MG63 (cell line): ENCODE measurements at regions not wholly inside any gene's neighbourhood (a gene's known extent, or its start where the extent isn't known, plus 50 kb on each side); places are given as distances from the start of the nearest gene placed in this dataset.
"Not testable (repeated sequence)": the region's sequence is repeated elsewhere in the genome, so short reads cannot be mapped to it uniquely, and the experiment has no call there.

Source experiments
- DNase-seq: peaks from one replicate; pipeline ENCODE4 v3.0.0-alpha.2; 2020
- H3K27me3 ChIP-seq: fragments of 250-450 bp; sonication (Bioruptor Pico); 2 replicates; pipeline ENCODE4 v1.5.1; 2020; ENCODE audit warnings: mild to moderate bottlenecking, moderate library complexity
- H3K36me3 ChIP-seq: fragments of 250-450 bp; sonication (Bioruptor Pico); 2 replicates; pipeline ENCODE4 v1.5.1; 2020; ENCODE audit warnings: mild to moderate bottlenecking, moderate library complexity
- H3K4me3 ChIP-seq: fragments of 250-450 bp; sonication (Bioruptor Pico); 2 replicates; pipeline ENCODE4 v1.5.1; 2020; ENCODE audit warnings: mild to moderate bottlenecking, moderate library complexity
- H3K9me3 ChIP-seq: fragments of 250-450 bp; sonication (Bioruptor Pico); 2 replicates; pipeline ENCODE4 v1.5.1; 2020; ENCODE audit warnings: mild to moderate bottlenecking, moderate library complexity

DNA sequence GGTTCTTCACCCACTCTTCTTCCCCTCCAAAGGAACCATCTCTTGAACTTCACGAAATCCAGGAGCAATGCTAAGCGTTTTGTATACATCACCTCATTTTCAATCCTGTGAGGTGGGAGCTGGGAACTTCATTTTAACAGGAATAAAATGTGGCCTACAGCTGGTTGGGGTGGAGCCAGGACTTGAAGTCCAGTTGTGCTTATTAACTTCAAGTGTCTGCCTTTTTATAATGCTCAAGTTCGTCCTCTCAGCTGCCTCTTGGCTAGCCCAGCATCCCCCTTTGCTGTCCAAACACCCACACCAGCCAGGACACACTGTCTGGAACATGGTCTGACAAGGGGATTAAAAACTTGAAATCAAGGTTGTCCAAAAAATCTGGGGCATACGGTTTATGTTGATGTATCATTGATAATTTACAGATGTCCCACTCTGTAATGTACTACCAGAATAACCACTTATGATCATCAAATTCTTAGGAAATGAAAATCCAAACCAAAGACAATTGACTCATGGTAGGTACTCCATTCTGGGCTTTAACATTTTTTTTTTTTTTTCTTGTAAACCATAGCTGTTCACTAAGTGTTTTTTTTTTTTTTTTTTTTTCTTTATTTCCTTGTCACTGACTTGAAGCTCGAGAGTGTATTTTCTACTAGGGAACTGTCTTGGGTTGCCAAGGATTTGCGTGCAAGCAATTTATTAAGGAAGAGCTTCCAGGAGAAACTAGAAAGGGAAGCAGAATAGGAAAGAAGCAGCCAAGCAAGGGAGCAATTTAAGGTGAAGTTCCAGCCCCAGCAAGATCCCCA, 252.3 kb downstream of the EFCAB11 start:
- H3K9me3 ChIP-seq = no peaks in the 10 kb centered on the region
- H3K36me3 ChIP-seq = no peaks in the 10 kb centered on the region
- H3K27me3 ChIP-seq = no peaks in the 10 kb centered on the region
- H3K4me3 ChIP-seq = peak overlapping the region; percentile 45
- DNase-seq = peak; percentile 3

DNA sequence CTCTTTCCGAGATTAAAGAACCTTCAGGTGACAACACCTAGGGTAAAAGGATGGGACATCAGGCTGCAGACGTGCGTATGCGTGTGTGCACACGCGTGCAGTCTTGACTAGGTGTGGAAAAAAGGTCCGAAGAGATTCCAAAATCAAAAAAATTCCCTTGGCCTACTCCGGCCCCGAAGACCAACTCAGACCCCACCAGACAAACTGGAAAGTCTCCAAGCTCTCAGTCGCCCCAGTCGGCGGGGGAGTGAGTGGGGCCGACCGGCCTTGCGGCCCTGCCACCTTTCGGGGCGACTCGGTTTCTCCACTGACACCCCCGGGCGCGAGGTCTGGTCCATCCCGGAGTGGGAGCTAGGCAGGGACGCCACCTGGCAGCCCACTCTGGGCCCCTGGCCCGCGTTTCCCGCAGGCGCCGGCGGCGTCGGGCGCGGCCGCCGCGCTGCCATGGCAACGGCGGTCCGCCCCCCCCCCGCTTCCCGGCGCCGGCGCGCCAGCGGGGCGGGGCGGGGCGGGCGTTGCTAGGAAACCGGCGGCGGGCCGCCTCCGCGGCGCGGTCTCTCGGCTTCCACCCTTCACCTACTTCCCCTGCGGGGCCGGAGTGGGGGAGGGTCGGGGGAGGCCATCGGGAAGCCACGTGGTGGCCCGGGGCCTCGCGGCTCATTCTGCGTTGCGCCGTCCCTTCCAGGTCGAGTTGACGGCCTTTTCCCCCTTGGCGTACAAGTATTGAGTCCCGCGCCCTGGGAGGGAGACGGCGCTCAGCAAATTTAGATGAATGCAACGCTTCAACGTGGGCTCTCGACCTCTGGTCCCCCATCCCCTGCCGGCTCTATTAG, 253.1 kb downstream of the EFCAB11 start:
- DNase-seq = peak; percentile 78
- Histone ChIP-seq H3K4me3 (peak overlapping the region; percentile 45), H3K36me3 (no peaks in the 10 kb centered on the region), H3K27me3 (no peaks in the 10 kb centered on the region), H3K9me3 (no peaks in the 10 kb centered on the region)

DNA sequence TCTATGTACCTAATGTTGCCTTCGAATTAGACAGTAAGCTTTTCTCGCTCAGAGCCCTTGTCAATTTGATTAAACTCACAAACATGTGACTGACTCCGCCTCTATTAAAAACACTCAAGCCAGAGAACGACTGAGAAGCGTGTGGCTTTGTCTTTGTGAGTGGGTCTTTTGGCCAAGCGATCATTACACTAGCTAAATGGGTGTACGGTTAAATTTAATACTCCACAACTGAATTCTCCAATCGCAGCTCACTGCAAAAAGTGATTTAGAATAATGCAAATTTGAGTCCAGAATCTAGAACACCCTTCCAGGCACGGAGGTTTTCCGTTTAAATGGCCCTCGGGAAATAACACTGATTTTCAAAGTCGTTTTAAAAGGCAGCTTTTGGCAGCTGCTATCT, 253.7 kb downstream of the EFCAB11 start:
- no peak for DNase-seq
- H3K36me3 ChIP-seq = no peaks in the 10 kb centered on the region
- H3K4me3 ChIP-seq = no peak overlapping the region

DNA sequence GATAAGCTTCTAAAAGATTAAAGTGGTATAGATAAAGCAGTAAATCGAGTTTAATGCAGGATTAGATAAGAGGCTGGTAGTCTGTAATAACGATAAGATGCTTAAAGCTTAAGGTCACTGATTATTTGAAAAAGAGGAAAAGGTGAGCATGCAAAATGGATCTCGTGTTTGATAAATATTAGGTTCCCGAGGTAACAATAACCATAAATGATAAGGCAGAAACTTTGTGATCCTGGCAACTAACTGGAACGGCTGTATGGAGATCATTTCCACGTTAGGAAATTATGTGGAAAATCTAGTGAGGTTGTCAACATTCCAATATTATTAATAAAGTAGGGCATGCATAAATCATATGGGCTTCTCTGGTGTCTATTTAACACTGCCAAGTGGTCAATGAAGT, 255.5 kb downstream of the EFCAB11 start:
- Histone ChIP-seq H3K36me3 (no peaks in the 10 kb centered on the region), H3K4me3 (no peak overlapping the region), H3K27me3 (no peaks in the 10 kb centered on the region), H3K9me3 (no peaks in the 10 kb centered on the region)
- no peak for DNase-seq

More for the DNA sequence above, 253.7 kb downstream of the EFCAB11 start:
- Histone ChIP-seq H3K9me3 (no peaks in the 10 kb centered on the region), H3K27me3 (no peaks in the 10 kb centered on the region)

DNA sequence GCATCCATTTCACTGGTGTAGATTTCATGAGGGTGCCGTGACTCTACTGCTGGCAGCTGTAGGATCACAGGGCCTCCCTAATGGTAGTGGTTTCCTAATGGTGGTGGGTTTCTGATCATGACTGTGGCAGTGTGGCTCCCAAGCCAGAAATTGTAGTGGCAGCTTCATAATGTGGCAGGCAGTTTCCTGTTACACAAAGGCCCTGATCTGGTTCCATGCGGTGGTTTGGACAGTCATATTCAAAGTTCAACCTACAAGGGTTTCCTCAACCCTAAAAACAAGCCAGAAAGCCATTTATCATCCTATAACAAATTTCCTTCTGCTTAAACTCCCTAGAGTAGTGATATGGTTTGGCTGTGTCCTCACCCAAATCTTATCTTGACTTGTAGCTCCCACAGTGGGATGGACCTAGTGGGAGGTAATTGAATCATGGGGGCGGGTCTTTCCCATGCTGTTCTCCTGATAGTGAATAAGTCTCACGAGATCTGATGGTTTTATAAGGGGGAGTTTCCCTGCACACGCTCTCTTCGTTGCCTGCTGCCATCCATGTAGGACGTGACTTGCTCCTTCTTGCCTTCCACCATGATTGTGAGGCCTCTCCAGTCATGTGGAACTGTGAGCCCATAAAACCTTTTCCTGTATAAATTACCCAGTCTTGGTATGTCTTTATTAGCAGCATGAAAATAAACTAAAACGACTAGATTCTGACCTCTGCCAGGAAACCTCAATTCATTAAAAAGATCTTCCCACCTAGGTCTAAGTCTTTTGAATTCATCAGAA, 257.1 kb downstream of the EFCAB11 start:
- Histone ChIP-seq H3K4me3 (no peak overlapping the region), H3K9me3 (no peaks in the 10 kb centered on the region), H3K36me3 (no peaks in the 10 kb centered on the region), H3K27me3 (no peaks in the 10 kb centered on the region)
- DNase-seq = no peak

DNA sequence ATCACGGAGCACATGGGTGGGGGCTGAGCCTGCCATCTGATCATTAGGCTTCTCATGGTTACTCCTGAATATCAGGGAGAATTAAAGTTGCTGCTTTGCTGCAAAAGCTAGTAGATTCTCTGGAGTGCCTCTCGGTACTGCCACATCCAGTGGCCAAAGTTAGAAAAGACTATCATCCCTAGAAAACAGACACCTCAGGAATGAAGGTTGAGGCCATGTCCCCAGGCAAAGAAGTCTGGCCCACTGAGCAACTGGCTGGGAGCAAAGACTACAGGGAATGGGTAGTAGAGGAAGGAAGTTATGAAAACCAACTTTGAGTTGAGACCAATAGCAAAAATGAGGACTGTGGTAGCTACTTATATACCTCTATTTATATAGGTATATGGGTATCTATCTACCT, 258.7 kb downstream of the EFCAB11 start:
- Histone ChIP-seq H3K4me3 (no peak overlapping the region), H3K9me3 (no peaks in the 10 kb centered on the region), H3K27me3 (no peaks in the 10 kb centered on the region), H3K36me3 (no peaks in the 10 kb centered on the region)
- DNase-seq = no peak

DNA sequence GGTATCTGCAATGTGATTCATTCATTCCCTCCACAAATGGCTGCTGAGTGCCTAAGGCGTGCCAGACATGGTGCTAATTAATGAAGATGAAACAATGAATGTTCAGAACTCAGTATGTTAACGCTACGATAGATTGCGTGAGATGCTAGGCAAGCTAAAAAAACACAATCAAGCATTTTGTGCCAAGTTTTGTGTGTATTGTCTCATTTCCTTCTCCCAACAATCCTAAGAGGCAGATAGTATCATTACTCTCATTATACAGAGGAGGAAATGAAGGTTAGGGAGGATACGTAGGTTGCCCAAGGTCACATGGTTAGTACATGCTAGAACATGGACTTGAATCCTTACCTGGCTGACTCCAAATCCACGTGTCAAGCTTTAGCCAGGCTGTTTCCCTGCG, 264.4 kb downstream of the EFCAB11 start:
- Histone ChIP-seq H3K4me3 (no peak overlapping the region), H3K36me3 (no peaks in the 10 kb centered on the region), H3K9me3 (no peaks in the 10 kb centered on the region), H3K27me3 (no peaks in the 10 kb centered on the region)
- DNase-seq = no peak

DNA sequence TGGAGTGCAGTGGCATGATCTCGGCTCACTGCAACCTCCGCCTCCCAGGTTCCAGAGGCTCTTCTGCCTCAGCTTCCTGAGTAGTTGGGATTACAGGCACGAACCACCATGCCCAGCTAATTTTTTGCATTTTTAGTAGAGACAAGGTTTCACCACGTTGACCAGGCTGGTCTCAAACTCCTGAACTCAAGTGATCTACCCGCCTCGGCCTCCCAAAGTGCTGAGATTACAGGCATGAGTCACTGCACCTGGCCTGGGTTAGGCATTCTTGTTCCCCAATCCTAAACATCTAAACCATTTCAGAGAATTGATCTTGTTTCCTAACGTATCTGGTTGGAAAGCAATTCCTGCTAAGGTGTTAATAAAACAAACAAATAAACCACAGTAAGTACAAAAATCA, 264.8 kb downstream of the EFCAB11 start:
- H3K27me3 ChIP-seq, H3K4me3 ChIP-seq, DNase-seq, H3K9me3 ChIP-seq, H3K36me3 ChIP-seq: not testable (repeated sequence)

DNA sequence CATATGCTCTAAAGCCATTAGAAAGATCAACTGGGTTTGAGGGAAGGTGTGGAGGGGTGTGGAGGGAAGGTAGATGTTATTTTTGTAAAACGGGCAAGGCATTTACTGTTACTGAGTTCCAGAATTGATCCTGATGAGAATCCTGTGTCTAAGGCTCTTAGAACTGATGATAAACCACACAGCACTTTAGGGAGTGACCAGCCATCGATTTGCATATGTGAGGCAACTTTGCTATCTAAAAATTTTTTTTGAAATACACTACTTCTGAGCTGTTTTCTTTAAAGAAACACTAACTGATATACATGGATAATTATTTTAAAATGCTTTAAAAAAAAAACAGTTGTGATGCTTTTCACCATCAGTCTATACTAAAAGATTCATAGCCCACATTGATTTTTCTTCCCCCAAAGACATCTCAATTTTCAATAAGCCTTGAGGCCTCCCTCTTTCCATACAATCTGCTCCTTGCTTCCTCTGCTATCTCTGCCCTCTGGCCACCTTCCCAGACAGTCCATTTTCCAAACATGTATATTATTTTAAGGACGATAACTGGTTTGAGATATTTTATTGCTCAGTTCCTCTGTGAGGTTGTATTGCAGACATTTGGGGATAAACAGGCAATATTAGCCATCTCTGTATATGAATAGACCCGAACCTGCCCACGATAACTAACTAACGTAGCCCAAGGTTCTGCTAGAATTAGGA, 265.9 kb downstream of the EFCAB11 start:
- Histone ChIP-seq H3K36me3 (no peaks in the 10 kb centered on the region), H3K4me3 (no peak overlapping the region), H3K27me3 (no peaks in the 10 kb centered on the region), H3K9me3 (no peaks in the 10 kb centered on the region)
- no peak for DNase-seq

DNA sequence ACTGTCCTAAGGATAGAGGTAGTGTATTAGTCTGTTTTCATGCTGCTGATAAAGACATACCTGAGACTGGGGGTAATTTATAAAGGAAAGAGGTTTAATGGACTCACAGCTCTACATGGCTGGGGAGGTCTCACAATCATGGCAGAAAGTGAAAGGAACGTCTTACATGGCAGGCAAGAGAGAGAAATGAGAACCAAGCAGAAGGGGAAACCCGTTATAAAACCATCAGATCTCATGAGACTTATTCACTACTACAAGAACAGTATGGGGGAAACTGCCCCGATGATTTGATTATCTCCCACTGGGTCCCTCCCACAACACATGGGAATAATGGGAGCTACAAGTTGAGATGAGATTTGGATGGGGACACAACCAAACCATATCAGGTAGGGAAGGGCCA, 267.4 kb downstream of the EFCAB11 start:
- H3K4me3 ChIP-seq, H3K36me3 ChIP-seq, H3K9me3 ChIP-seq: not testable (repeated sequence)

DNA sequence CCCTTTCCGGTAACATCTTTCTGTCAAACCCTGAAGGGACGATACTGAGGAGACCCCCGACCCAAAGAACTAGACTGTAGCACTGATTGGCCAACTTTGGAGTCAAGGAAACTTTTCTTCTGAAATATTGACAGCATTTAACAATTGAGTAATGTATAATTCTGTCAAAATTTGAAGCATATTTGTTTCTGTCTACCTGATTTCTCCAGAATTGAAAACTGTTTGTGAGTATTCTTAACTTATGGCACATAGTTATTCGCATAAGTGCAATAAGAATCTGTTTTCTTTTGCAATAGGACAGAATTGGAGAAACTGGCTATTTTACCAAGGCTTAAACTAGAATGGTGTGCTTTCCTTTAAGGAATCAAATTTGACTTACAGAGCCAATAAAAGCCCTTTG, 267.1 kb upstream of the FOXN3 start:
- Histone ChIP-seq H3K36me3 (no peaks in the 10 kb centered on the region), H3K9me3 (no peaks in the 10 kb centered on the region), H3K27me3 (no peaks in the 10 kb centered on the region), H3K4me3 (no peak overlapping the region)
- DNase-seq = no peak

More for the DNA sequence above, 267.4 kb downstream of the EFCAB11 start:
- DNase-seq, H3K27me3 ChIP-seq: not testable (repeated sequence)

DNA sequence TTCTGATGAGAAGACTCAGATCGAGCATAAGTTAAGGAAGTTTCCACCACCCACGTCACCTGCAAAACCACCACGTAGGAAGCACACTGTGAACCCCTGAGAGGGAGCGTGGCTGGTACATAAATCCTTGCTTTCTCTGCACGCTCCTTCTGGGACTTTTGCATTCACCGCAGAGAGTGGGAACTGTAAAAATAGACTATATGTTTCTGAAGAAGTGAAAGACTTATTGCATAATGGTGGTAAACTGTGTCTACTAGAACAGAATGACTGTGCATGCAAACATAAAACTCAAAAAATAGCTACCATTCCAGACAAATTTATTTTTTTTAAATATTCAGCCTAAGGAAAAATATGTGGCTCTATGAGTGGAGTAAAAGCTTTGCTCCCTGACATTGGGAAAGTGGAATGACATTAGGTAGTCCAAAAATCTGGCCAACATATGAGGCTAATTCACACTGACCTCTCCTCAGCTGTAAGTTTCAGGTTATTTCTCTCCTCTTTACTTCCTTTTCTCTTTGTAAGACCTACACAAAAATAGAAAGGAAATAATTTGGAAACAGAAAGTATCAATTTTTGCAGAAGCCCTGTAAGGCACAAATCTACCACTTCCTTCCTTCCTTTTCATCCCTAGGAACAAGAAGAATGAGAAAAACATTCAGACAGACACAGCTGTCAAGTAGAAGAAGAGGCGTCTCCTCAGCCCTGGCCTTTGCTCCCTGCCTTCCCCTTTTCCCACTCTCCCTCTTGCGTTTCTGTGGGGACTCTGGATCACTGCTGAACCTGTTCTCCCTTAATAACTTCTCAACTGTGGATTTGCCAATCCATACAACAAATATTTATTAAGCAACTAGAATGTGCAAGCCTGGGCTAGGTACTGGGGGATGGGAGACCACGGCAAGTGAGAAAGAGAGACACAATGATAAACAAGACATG, 264.3 kb upstream of the FOXN3 start:
- no peak for DNase-seq
- no peaks in the 10 kb centered on the region for H3K36me3 ChIP-seq
- no peaks in the 10 kb centered on the region for H3K9me3 ChIP-seq
- no peaks in the 10 kb centered on the region for H3K27me3 ChIP-seq
- H3K4me3 ChIP-seq = no peak overlapping the region

DNA sequence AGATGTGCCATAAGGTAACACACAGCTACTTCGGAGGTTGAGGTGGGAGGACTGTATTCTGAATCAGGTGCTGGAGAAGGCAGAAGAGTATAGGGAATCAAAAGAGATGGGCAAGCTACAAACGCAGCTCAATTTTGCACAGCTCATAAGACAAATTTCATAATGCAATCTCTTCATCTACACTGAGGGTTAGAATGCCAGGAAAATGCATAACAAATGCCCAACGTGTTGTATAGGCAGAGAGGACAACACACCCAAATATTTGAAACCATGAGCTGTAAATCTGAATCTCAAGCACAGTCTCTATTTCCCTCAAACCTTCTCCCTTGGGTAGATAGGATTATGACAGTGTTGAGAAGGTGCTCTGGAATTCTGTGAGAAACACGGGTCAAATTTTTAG, 263.1 kb upstream of the FOXN3 start:
- H3K27me3 ChIP-seq = no peaks in the 10 kb centered on the region
- no peak for DNase-seq
- H3K4me3 ChIP-seq = no peak overlapping the region
- H3K9me3 ChIP-seq = no peaks in the 10 kb centered on the region
- H3K36me3 ChIP-seq = no peaks in the 10 kb centered on the region

DNA sequence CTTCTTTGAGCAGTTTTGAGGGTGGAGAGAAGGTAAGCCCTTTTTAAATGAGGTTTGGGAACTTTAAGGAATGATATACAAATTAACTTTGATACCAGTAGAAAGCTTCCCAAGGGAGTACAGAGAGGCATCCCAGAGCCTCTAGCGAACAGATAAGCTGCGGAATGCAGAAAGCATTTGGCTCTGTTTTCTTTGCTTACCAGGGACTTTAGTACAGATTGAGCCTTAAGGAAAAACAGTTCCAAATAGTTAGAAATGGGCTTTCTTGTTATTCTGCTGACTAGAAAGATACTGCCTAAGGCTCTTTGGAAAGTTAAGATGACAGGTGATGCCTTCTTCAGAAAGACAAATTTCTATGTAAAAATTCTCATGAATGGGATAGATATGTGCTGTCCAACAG, 261.7 kb upstream of the FOXN3 start:
- Histone ChIP-seq H3K4me3 (no peak overlapping the region), H3K36me3 (no peaks in the 10 kb centered on the region), H3K27me3 (no peaks in the 10 kb centered on the region), H3K9me3 (no peaks in the 10 kb centered on the region)
- no peak for DNase-seq

DNA sequence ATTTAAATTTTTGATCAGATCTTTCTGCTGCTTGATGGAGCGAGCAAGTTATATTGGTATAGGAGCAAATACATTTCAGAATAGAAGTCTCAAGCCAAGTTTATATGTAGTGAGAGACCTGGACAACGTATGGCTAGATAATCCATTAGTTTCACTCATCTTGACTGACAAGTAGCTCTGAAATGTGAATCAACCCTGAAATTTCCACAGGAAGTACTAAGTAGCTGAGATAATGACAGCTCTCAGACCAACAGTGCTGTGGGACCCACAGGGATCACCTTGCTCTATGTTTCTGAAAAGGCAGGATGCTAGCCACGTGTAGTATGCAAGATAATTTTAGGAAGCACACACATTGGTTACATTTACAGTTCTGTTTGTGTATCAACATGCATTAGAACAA, 258.6 kb upstream of the FOXN3 start:
- Histone ChIP-seq H3K36me3 (no peaks in the 10 kb centered on the region), H3K9me3 (no peaks in the 10 kb centered on the region), H3K4me3 (no peak overlapping the region), H3K27me3 (no peaks in the 10 kb centered on the region)
- no peak for DNase-seq

DNA sequence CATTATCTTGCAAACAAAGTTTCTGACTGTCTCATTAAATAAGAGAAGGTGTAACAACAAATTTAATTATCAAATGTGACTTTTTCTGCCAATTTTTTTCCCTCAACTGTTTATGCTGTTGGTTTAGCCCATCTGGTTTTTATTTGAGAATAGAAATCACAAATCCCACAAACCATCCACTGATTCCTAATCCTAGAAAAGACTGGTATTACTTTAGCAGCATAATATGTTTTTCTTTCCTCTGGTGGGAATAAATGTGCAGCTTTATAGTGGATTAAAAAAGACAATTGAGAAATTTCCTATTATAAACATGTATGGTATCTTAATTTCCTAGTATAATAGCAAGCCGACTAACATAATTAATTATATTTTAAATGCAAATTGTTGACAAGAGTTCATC, 257.9 kb upstream of the FOXN3 start:
- no peaks in the 10 kb centered on the region for H3K36me3 ChIP-seq

More for the DNA sequence above, 257.9 kb upstream of the FOXN3 start:
- no peak for DNase-seq
- H3K4me3 ChIP-seq = no peak overlapping the region
- H3K27me3 ChIP-seq = no peaks in the 10 kb centered on the region
- no peaks in the 10 kb centered on the region for H3K9me3 ChIP-seq
